Epidermal melanocyte (primary cell): ENCODE measurements at regions not wholly inside any gene's neighbourhood (a gene's known extent, or its start where the extent isn't known, plus 50 kb on each side); places are given as distances from the start of the nearest gene placed in this dataset.
"Not testable (repeated sequence)": the region's sequence is repeated elsewhere in the genome, so short reads cannot be mapped to it uniquely, and the experiment has no call there.

ENCODE experiments used
- DNase-seq: peaks from one replicate; pipeline ENCODE4 v3.0.0; 2011; ENCODE audit warnings: low spot score; ENCODE audit not compliant: insufficient read length

DNA sequence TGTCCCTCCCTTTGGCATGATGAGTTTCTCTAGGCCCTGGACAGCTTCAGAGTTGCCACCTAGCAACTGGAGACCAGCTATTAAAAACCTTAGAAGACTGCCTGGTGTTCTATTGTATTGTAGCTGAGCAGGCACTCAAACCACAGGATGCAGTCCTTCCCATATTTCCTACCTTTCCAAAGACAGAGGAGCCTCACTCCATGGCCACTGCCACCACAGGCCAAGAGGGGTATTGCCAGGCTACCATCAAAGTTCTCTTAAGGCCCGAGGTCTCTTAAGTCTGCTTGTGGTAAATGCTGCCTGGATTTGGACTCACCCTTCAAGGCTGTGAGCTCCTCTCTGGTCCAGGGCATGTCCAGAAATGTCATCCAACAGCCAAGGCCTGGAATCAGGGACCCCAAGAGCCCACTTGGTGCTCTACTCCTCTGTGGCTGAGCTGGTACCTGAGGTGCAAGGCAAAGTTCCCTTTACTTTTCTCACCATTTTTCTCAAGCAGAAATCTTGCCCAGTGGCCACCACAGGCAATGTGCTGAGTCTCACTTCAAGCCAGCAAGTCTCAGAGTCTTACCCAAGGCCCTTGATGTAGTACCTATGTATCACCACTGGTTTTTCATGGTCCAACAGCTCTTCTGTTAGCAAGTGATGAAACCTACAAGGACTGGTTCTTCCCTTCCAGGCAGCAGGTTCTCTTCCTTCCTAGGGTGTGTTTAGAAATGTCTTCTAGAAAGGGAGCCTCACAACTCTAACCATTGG is 269.4 kb downstream of the AMY1C start:
- no peak for DNase-seq

GRCh38 chr1:104019675-104020049 is 270.0 kb downstream of the AMY1C start:
- DNase-seq: no peak

DNA sequence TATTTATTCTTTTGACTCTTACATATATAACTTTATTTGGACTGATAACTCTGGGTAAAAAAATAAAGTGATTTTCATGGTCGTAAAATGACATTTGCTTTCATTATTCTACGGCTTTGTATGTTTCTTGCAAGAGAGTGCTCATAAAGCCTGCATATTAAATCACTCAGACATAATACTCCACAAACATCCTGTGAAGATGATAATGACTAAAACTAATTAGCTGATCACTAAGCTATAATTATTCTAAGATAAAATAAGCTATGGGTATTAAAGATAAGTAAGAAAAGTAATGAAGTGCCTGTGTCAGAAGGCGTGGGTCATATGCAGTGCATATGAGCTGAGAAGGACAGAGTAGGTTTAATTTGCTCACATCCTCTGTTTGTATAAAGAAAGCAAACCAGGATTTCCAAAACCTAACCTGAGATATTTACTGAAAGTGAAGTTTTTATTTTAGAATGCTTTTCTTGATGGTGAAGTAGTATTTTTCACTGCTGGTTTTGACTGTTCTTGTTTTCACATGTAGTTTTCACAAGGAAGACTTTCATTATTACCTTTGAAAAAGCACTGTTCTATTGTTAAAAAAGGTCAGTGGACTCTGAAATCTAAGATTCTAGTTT is 278.8 kb downstream of the AMY1C start:
- no peak for DNase-seq

DNA sequence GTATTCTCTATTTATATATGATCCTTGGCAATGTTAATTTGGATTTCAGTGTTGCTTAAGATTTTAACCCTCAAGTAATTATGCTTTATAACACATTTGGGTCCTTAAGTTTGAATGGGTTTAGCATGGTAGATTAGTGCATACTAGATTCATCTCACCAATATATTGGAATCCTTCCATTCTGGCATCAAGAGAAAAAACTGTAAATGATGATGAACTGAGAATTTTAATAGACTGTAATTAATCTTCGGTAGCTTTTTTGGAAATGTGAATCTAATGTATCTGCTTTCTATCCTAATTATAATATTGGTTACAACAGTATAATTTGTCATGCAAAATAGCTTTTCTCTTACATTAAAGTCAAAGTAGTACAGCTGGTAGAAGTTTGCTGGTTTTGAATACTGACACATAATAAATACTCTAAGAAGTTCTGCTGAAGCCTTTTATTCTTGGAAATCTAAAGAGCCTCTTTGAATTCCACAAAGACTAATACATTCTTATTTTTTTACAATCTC is 279.8 kb downstream of the AMY1C start:
- DNase-seq: no peak

DNA sequence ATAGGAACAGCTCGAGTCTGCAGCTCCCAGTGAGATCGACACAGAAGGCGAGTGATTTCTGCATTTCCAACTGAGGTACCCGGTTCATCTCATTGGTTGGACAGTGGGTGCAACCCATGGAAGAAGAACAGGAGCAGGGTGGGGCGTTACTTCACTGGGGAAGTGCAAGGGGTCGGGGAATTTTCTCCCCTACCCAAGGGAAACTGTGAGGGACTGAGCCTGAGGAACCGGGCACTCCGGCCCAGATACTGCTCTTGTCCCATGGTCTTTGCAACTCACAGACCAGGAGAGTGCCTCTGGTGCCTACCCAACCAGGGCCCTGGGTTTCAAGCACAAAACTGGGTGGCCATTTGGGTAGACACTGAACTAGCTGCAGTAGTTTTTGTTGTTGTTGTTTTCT is 307.1 kb downstream of the AMY1C start:
- no peak for DNase-seq

DNA sequence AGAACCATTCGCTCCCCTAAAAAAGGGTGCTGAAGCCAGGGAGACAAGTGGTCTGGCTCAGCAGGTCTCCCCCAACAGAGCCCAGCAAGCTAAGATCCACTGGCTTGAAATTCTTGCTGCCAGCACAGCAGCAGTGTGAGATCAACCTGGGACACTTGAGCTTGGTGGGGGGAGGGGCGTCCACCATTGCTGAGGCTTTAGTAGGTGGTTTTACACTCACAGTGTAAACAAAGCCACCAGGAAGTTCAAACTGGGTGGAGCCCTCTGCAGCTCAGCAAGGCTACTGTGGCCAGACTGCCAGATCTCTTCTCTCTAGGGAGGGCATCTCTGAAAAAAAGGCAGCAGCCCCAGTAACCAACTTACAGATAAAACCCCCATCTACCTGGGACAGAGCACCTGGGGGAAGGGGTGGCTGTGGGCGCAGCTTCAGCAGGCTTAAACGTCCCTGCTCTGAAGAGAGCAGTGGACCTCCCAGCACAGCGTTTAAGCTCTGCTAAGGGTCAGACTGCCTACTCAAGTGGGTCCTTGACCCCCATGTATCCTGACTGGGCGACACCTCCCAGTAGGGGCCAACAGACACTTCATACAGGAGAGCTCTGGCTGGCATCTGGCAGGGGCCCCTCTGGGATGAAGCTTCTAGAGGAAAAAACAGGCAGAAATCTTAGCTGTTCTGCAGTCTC is 307.7 kb downstream of the AMY1C start:
- not testable (repeated sequence) for DNase-seq

GRCh38 chr1:104061637-104062036 is 311.9 kb downstream of the AMY1C start:
- not testable (repeated sequence) for DNase-seq

- DNase-seq: no peak
Observed at GRCh38 chr1:104064399-104064798, 314.7 kb downstream of the AMY1C start.

DNA sequence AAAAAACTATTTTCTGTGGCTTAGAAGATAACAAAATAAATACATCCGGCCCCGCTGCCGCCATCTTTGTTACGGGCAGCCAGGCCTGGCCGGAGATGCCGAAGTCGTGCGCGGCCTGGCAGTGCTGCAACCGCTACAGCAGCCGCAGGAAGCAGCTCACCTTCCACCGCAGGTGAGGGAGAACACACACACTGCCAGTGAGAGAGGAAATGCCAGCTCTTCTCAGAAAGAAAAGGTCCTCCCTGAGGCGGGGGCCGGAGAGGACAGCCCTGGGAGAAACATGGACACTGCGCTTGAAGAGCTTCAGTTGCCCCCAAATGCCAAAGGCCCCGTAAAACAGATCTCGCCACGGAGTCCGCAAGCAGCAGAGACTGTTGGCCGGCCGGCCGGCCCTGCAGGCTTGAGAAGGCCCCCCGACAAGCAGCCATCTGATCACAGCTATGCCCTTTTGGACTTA is 323.2 kb downstream of the AMY1C start:
- DNase-seq: no peak

- no peak for DNase-seq
Observed at GRCh38 chr1:104073463-104073902, 323.8 kb downstream of the AMY1C start.

GRCh38 chr1:104082221-104082620 is 332.5 kb downstream of the AMY1C start:
- DNase-seq: no peak

- DNase-seq: no peak
Observed at GRCh38 chr1:104084380-104084779, 334.7 kb downstream of the AMY1C start.

DNA sequence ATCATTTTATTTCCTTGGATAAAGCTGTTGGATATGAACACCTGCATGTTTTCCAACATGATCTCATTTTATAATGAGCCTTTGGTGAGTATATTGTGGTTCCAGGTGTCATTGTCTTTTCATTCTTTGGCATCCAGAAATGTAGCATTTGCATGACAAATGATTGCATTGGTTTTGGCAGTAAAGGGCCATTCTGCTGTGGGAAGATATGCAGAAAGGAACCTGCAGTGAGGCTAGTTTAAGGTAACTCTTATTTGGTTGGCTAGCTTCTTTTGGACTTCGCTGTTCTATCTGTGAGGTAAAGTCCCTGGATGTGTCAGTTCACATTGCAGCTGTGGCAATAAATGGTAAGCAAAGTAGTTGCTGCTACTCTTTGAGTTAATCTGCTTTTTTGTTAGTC is 343.0 kb downstream of the AMY1C start:
- no peak for DNase-seq

DNA sequence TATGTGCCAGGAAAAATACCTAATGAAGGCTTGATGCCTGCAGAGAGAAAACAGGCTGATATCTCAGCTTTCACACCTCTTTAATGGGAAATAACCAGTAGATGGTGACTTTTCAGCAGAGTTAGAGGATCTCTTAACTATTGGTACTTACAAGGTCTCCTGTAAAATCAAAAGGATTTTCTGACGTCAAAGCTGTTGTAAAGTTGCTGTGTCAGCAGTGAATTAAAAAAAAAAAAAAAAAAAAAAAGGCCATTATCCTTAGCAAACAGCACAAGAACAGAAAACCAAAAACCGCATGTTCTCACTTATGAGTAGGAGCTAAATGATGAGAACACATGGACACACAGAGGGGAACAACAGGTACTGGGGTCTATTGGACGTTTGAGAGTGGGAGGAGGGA is 349.1 kb downstream of the AMY1C start:
- DNase-seq: no peak

- DNase-seq: no peak
Observed at GRCh38 chr1:104100115-104100514, 350.4 kb downstream of the AMY1C start.

GRCh38 chr1:104105465-104105864 is 355.8 kb downstream of the AMY1C start:
- no peak for DNase-seq

DNA sequence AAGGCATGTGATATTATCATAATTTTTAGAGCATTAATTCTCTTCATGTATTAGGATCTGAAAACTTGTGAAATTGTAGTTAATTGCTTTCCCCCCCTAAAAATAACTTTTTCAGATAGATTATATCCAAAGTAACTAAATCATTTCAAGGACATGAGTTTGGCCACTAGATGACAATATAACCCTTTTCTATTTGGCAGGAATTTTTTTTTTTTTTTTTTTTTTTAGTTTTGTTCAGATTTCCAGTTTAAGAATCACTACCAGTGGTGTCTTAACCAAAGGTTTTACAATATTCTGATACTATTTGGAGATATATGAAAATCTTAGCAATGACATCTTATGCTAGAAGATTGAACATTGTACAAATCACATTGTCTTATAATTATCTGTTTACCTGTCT is 370.8 kb downstream of the AMY1C start:
- DNase-seq: no peak

GRCh38 chr1:104121271-104121670 is 371.6 kb downstream of the AMY1C start:
- DNase-seq: no peak

DNA sequence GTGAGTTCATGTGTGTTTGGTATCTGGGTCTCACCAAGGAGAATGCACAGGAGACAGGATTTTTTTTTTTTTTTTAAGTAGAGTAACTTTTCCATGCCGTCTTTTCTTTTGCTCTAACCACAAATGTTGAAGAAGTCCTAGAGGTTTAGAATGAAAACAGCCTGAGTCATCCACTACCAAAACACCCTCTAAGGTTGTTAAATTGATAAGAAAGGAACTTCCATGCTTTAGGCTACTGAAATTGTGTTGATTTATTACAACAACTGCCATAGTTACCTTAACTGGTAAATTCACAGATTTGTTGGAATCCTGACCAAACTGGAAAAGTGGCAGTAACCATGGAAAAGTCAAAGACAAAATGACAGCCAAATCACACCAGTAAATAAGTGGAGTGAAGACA is 375.6 kb downstream of the AMY1C start:
- no peak for DNase-seq

DNA sequence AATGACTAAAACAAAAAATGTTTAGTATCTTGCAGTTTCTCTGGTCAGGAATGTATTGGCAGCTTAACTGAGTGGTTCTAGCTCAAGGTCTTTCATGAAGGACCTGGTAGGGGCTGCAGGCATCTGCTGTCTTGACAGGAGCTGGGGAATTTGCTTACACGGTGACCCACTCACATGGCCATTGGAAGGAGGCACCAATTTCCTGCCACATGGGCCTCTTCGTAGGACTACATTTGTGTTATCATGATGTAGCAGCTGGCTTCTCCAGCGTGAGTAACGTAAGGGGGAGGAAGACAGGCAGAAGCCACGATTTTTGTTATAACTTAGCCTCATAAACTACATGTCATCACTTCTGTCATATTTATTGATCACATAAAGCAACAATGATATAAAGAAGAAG is 376.3 kb downstream of the AMY1C start:
- no peak for DNase-seq

DNA sequence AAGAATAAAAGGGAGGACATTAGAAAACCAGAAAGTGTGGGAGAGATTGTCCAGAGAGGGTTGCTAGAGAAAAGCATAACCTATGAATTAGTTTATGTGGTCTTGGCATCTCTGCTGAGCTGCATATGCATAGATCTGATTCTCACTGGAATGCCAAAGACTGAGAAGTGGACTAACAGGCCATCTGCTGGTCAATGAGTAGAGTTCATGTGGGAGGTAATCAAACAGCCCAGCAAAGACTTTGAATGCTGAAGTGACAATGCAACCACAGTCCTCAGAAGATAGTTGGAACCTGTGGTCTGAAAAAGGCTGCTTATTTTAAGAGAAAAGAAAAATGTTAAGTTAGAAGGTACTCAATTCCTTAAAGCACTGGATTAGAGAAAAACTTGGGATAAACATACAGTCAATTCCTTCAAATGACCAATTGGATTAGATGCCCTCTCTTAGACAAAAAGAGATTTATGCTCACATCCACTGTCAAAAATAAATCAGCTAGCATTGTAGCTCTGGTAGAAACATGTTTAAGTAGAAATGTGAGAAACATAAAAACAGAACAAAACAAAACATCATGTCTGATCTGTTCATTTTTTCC is 382.8 kb downstream of the AMY1C start:
- DNase-seq: no peak

GRCh38 chr1:104135036-104135435 is 385.3 kb downstream of the AMY1C start:
- DNase-seq: not testable (repeated sequence)
